GM10266 (cell line): ENCODE measurements at regions not wholly inside any gene's neighbourhood (a gene's known extent, or its start where the extent isn't known, plus 50 kb on each side); places are given as distances from the start of the nearest gene placed in this dataset.

ENCODE experiments used
- DNase-seq: peaks from one replicate; pipeline ENCODE4 v3.0.0; 2012; ENCODE audit errors: extremely low spot score
- TF ChIP-seq, protein P1 (sequence below): IDR thresholded peaks from 2 replicates; pipeline ENCODE4 v1.5.1; 2012; ENCODE audit warnings: mild to moderate bottlenecking, low read depth; ENCODE audit not compliant: control insufficient read depth, insufficient read depth; ENCODE audit errors: missing control alignments

GRCh38 chr5:130884023-130884422 lies 281.0 kb downstream of the HINT1 start:
- DNase-seq, result no peak
- TF ChIP-seq, protein P1, sequence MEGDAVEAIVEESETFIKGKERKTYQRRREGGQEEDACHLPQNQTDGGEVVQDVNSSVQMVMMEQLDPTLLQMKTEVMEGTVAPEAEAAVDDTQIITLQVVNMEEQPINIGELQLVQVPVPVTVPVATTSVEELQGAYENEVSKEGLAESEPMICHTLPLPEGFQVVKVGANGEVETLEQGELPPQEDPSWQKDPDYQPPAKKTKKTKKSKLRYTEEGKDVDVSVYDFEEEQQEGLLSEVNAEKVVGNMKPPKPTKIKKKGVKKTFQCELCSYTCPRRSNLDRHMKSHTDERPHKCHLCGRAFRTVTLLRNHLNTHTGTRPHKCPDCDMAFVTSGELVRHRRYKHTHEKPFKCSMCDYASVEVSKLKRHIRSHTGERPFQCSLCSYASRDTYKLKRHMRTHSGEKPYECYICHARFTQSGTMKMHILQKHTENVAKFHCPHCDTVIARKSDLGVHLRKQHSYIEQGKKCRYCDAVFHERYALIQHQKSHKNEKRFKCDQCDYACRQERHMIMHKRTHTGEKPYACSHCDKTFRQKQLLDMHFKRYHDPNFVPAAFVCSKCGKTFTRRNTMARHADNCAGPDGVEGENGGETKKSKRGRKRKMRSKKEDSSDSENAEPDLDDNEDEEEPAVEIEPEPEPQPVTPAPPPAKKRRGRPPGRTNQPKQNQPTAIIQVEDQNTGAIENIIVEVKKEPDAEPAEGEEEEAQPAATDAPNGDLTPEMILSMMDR, result no peak

- DNase-seq, result no peak
- TF ChIP-seq, protein P1, result no peak
These were observed 289.4 kb downstream of the HINT1 start for GRCh38 chr5:130875656-130876055.

DNA sequence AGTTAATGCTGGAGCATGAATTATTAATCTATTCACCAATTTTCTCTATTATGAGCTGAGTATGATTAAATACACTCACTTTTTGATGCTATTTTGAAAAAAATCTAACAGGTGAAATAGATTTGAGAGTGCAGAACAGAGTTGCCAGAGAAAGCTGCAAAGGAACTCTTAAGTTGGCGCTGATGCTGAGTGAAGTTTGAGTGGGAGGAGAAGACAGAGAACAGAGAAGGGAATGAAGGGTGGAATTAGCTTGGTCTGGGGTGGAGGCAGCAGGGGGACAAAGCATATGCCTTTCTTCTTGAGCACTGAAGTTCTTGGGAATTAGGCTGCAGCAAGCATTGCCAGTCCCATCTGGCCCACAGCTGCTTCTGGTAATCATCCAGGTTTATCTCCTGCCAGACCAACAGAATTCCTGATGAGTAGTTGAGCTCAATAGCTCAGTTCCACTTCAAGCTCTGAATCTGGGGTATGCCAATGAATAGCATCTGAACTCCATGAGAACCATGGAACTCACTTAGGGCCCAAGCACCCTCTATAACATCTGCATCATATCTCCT lies 290.1 kb downstream of the HINT1 start:
- DNase-seq, result no peak
- TF ChIP-seq, protein P1, result no peak

DNA sequence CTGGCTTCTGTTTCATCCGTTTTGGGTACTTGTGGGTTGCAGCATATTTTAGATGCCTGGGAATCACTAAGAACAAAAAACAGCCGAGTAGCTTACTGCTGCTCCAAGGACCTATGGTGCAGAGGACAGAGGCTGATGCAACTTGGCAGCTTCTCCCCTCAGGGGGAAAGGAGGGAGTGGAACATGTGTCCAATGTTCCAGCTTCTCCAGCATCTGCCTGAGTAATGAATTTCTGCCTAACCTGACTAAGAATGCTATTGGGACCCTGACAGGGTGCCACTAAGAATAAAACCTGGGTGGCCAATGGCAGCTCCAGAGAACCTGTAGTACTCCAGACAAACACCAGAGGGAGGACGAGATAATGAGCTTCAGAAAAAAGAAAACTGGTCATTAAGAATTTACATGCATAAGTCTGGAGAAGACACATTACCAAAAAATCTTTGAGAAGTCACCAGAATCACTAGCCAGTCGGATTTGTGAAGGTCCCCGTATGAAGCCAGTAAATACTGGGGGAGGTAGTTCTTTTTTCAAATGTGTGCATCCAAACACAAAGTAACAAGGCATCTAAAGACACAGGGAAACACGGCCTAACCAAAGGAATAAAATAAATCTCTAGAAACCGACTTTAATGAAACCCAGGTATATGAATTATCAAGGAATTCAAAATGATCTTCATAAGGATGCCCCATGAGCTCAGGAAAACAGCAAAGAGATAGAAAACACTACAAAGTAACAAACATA lies 293.5 kb downstream of the HINT1 start:
- peak; percentile 33 for DNase-seq
- TF ChIP-seq, protein P1, result peak; percentile 57

DNA sequence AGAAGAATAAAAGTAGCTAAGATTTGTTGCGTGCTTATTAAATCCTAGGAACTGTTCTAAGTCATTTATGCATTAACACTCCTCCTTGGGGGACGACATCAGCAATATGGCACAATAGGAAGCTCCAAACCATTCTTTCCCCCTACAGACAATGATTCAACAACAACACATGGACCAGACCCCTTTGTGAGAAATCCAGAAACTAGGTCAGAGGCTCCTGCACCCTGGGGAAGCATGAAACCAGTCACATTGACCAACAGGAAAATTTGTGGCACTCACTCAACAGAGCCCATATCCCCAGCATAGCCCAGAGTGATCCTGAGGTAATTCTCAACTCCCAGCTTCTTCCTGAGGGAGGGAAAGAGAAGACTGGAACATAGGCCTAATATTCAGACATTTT lies 294.4 kb downstream of the HINT1 start:
- DNase-seq, result no peak

DNA sequence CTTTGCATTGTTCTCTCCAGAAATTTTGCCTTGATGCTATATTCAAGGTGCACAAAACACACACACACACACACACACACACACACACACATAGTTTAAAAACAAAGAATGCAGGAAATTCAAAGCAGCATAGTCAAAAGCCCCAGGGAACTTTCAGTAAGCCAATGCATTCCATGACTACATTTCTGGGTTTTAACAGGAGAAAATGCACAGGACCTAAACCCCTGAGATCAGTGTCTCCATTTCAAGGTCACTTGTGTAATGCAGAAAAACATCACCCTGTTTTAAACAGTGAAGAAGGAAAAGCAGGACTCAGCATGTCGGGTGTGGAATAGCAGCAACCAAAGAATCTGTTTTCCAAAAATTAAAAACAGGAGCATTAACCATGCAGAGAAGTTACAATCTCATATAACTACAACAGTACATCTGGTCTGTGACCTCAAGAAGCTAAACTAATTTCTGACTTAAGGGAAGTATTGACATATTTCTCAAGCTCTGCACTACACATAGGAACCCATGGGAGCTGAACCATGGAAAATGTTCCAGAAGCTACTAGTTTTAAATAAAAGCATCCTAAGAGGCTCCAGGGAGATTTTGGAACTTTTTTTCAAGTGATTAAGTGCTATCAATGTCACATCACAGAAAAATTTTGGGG lies 296.7 kb downstream of the HINT1 start:
- TF ChIP-seq, protein P1, result no peak
- no peak for DNase-seq

More for the DNA sequence above, 294.4 kb downstream of the HINT1 start:
- TF ChIP-seq, protein P1, result no peak
